Endodermal cell (in vitro differentiated cells): ENCODE measurements at regions not wholly inside any gene's neighbourhood (a gene's known extent, or its start where the extent isn't known, plus 50 kb on each side); places are given as distances from the start of the nearest gene placed in this dataset.

Experiments
- DNase-seq: peaks from one replicate; pipeline ENCODE4 v3.0.0-alpha.2; 2017
- H3K27ac ChIP-seq: 2 replicates; pipeline ENCODE4 v1.5.1; 2013; ENCODE audit warnings: mild to moderate bottlenecking, low read depth, low read length, moderate library complexity
- H3K27me3 ChIP-seq: 2 replicates; pipeline ENCODE4 v1.6.1; 2013; ENCODE audit warnings: mild to moderate bottlenecking, low read length, moderate library complexity; ENCODE audit not compliant: insufficient read depth, control insufficient read depth, poor library complexity, severe bottlenecking
- H3K36me3 ChIP-seq: 2 replicates; pipeline ENCODE4 v1.7.0; 2013; ENCODE audit warnings: mild to moderate bottlenecking, low read length, moderate library complexity; ENCODE audit not compliant: control insufficient read depth, insufficient read depth
- H3K4me1 ChIP-seq: one replicate; pipeline ENCODE4 v1.7.0; 2013; ENCODE audit warnings: low read length; ENCODE audit not compliant: control insufficient read depth, insufficient read depth
- H3K4me3 ChIP-seq: 2 replicates; pipeline ENCODE4 v1.5.1; 2013; ENCODE audit warnings: mild to moderate bottlenecking, low read length, moderate library complexity
- H3K9ac ChIP-seq: 2 replicates; pipeline ENCODE4 v1.6.1; 2013; ENCODE audit warnings: mild to moderate bottlenecking, low read length, moderate library complexity; ENCODE audit not compliant: poor library complexity, severe bottlenecking; ENCODE audit errors: extremely low read depth
- H3K9me3 ChIP-seq: 2 replicates; pipeline ENCODE4 v1.6.1; 2013; ENCODE audit warnings: mild to moderate bottlenecking, low read length, moderate library complexity; ENCODE audit not compliant: control insufficient read depth
- H3K27ac Mint-ChIP-seq: 2 replicates; pipeline ENCODE4 v1.8.0; 2020; ENCODE audit warnings: mixed read lengths
- H3K27me3 Mint-ChIP-seq: 2 replicates; pipeline ENCODE4 v1.8.0; 2021; ENCODE audit warnings: mild to moderate bottlenecking, mixed read lengths; ENCODE audit not compliant: insufficient read depth
- H3K36me3 Mint-ChIP-seq: 2 replicates; pipeline ENCODE4 v1.8.0; 2020; ENCODE audit warnings: low read depth, mixed read lengths
- H3K4me1 Mint-ChIP-seq: 2 replicates; pipeline ENCODE4 v1.8.0; 2020; ENCODE audit warnings: mixed read lengths
- H3K4me3 Mint-ChIP-seq: 2 replicates; pipeline ENCODE4 v1.8.0; 2020; ENCODE audit warnings: mild to moderate bottlenecking, moderate library complexity, mixed read lengths
- H3K9me3 Mint-ChIP-seq: 2 replicates; pipeline ENCODE4 v1.8.0; 2020; ENCODE audit warnings: mild to moderate bottlenecking, mixed read lengths
- CTCF ChIP-seq: fragments of 200-600 bp; sonication (generic); conservative IDR thresholded peaks from 2 replicates; pipeline ENCODE4 v1.5.0; 2021; ENCODE audit warnings: antibody characterized with exemption, mild to moderate bottlenecking
- WGBS, 2 experiments: methylation state at CpG; one replicate each; pipeline versions ENCODE4 v1.1.5 to v1.1.7; 2013; ENCODE audit warnings: missing lambda C conversion rate in 2 of 2, mixed read lengths in 1 of 2; ENCODE audit not compliant: insufficient coverage in 1 of 2, insufficient read length in 1 of 2; 5-methylcytosine and 5-hydroxymethylcytosine counted together

GRCh38 chr13:44833626-44834025 lies 155.6 kb downstream of the NUFIP1 start:
- Mint-ChIP-seq H3K4me1 (no peaks in the 10 kb centered on the region), H3K4me3 (no peak overlapping the region), H3K9me3 (peaks cover 3% of the 10 kb centered on the region), H3K27me3 (no peaks in the 10 kb centered on the region), H3K36me3 (no peaks in the 10 kb centered on the region), H3K27ac (no peak overlapping the region)
- Histone ChIP-seq H3K4me1 (no peaks in the 10 kb centered on the region), H3K36me3 (no peaks in the 10 kb centered on the region), H3K4me3 (no peak overlapping the region), H3K9ac (no peak overlapping the region), H3K27me3 (no peaks in the 10 kb centered on the region), H3K9me3 (peaks cover 2% of the 10 kb centered on the region), H3K27ac (no peak overlapping the region)
- 93 to 98% methylated on average over 7 of the region's 7 CpGs for WGBS, 2 experiments
- DNase-seq: no peak
- TF ChIP-seq CTCF: no peak

- H3K27me3 Mint-ChIP-seq: no peaks in the 10 kb centered on the region
These were observed 156.1 kb downstream of the NUFIP1 start for GRCh38 chr13:44833139-44833538.

GRCh38 chr13:44826591-44827350 lies 162.5 kb downstream of the NUFIP1 start:
- Histone ChIP-seq H3K27me3 (no peaks in the 10 kb centered on the region), H3K9me3 (peaks cover 5% of the 10 kb centered on the region), H3K36me3 (no peaks in the 10 kb centered on the region), H3K27ac (no peak overlapping the region), H3K4me3 (no peak overlapping the region), H3K9ac (no peak overlapping the region), H3K4me1 (no peaks in the 10 kb centered on the region)
- WGBS, 2 experiments: 92 to 94% methylated on average over 5 to 11 of the region's 11 CpGs
- Mint-ChIP-seq H3K27ac (no peak overlapping the region), H3K4me1 (peaks cover 8% of the 10 kb centered on the region), H3K4me3 (no peak overlapping the region), H3K27me3 (no peaks in the 10 kb centered on the region), H3K9me3 (no peaks in the 10 kb centered on the region), H3K36me3 (no peaks in the 10 kb centered on the region)
- TF ChIP-seq CTCF: no peak
- no peak for DNase-seq

More at GRCh38 chr13:44833139-44833538, 156.1 kb downstream of the NUFIP1 start:
- Mint-ChIP-seq H3K9me3 (peaks cover 3% of the 10 kb centered on the region), H3K4me1 (no peaks in the 10 kb centered on the region), H3K4me3 (no peak overlapping the region), H3K36me3 (no peaks in the 10 kb centered on the region), H3K27ac (no peak overlapping the region)
- Histone ChIP-seq H3K9me3 (peaks cover 5% of the 10 kb centered on the region), H3K27ac (no peak overlapping the region), H3K9ac (no peak overlapping the region), H3K27me3 (no peaks in the 10 kb centered on the region), H3K36me3 (no peaks in the 10 kb centered on the region), H3K4me1 (no peaks in the 10 kb centered on the region), H3K4me3 (no peak overlapping the region)
- TF ChIP-seq CTCF: no peak
- 93 to 100% methylated on average over 2 to 3 of the region's 4 CpGs for WGBS, 2 experiments
- no peak for DNase-seq
